ENCODE measurements at regions not wholly inside any gene's neighbourhood (a gene's known extent, or its start where the extent isn't known, plus 50 kb on each side); places are given as distances from the start of the nearest gene placed in this dataset.

GRCh38 chr21:29245104-29245643 lies 53.5 kb upstream of the BACH1 start:
- DNase-seq = no peak
- no peak overlapping the region for H3K27ac ChIP-seq
- H3K9me3 ChIP-seq = no peaks in the 10 kb centered on the region
- intact Hi-C loops (cut with DNase I; ENCODE audit: low total_unique reads) = no loop called here
- no peaks in the 10 kb centered on the region for H3K4me1 ChIP-seq
- no peaks in the 10 kb centered on the region for H3K36me3 ChIP-seq
- H3K4me3 ChIP-seq = no peak overlapping the region
- H3K27me3 ChIP-seq = no peaks in the 10 kb centered on the region
- TF ChIP-seq CTCF (IDR thresholded peaks at IDR 0.05) = no peak

GRCh38 chr21:29245863-29246262 lies 52.9 kb upstream of the BACH1 start:
- Histone ChIP-seq H3K9me3 (no peaks in the 10 kb centered on the region), H3K4me3 (no peak overlapping the region), H3K27ac (no peak overlapping the region), H3K4me1 (no peaks in the 10 kb centered on the region), H3K27me3 (no peaks in the 10 kb centered on the region), H3K36me3 (no peaks in the 10 kb centered on the region)
- intact Hi-C loops (cut with DNase I; ENCODE audit: low total_unique reads) = no loop called here
- no peak for TF ChIP-seq CTCF (IDR thresholded peaks at IDR 0.05)
- no peak for DNase-seq

- H3K4me1 ChIP-seq = no peaks in the 10 kb centered on the region
- H3K4me3 ChIP-seq = no peak overlapping the region
- no peaks in the 10 kb centered on the region for H3K27me3 ChIP-seq
- H3K9me3 ChIP-seq = no peaks in the 10 kb centered on the region
- no peak overlapping the region for H3K27ac ChIP-seq
- intact Hi-C loops (cut with DNase I; ENCODE audit: low total_unique reads) = no loop called here
- DNase-seq = no peak
- TF ChIP-seq CTCF (IDR thresholded peaks at IDR 0.05) = no peak
- no peaks in the 10 kb centered on the region for H3K36me3 ChIP-seq
Measured at GRCh38 chr21:29246614-29247013, 52.1 kb upstream of the BACH1 start.

GRCh38 chr21:29248124-29248523 lies 50.6 kb upstream of the BACH1 start:
- intact Hi-C loops (cut with DNase I; ENCODE audit: low total_unique reads) = no loop called here
- no peaks in the 10 kb centered on the region for H3K27me3 ChIP-seq
- H3K9me3 ChIP-seq = peaks cover 0 to 2% (median 1%) of the 10 kb centered on the region in 3 donors
- no peaks in the 10 kb centered on the region for H3K4me1 ChIP-seq
- H3K27ac ChIP-seq = no peak overlapping the region
- H3K36me3 ChIP-seq = no peaks in the 10 kb centered on the region
- DNase-seq = no peak
- no peak for TF ChIP-seq CTCF (IDR thresholded peaks at IDR 0.05)
- H3K4me3 ChIP-seq = no peak overlapping the region

Data from tibial artery (tissue), 4 donors.